GM10266 (cell line): ENCODE measurements at regions not wholly inside any gene's neighbourhood (a gene's known extent, or its start where the extent isn't known, plus 50 kb on each side); places are given as distances from the start of the nearest gene placed in this dataset.

ENCODE experiments used
- DNase-seq: peaks from one replicate; pipeline ENCODE4 v3.0.0; 2012; ENCODE audit errors: extremely low spot score
- TF ChIP-seq, protein P1 (sequence below): IDR thresholded peaks from 2 replicates; pipeline ENCODE4 v1.5.1; 2012; ENCODE audit warnings: mild to moderate bottlenecking, low read depth; ENCODE audit not compliant: control insufficient read depth, insufficient read depth; ENCODE audit errors: missing control alignments

DNA sequence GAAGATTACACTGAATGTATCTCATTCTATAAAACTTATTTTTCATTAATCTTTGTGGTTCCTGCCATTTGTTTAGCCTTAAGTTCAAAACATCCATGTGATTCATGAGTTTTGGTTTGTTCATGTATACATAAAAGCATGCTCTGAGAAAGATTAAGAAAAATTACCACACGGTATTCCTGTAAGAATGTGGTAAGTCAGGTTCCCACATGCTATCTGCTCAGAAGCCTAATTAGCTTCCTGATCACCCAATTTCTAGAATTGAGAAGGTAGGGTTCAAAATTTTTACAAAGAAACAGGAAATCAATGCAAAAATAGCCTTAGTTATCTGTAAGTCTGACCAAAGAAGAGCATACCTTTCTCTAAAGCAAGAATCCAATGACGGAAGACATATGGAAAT is 241.6 kb upstream of the VRK2 start:
- no peak for DNase-seq
- TF ChIP-seq, protein P1, sequence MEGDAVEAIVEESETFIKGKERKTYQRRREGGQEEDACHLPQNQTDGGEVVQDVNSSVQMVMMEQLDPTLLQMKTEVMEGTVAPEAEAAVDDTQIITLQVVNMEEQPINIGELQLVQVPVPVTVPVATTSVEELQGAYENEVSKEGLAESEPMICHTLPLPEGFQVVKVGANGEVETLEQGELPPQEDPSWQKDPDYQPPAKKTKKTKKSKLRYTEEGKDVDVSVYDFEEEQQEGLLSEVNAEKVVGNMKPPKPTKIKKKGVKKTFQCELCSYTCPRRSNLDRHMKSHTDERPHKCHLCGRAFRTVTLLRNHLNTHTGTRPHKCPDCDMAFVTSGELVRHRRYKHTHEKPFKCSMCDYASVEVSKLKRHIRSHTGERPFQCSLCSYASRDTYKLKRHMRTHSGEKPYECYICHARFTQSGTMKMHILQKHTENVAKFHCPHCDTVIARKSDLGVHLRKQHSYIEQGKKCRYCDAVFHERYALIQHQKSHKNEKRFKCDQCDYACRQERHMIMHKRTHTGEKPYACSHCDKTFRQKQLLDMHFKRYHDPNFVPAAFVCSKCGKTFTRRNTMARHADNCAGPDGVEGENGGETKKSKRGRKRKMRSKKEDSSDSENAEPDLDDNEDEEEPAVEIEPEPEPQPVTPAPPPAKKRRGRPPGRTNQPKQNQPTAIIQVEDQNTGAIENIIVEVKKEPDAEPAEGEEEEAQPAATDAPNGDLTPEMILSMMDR = no peak

DNA sequence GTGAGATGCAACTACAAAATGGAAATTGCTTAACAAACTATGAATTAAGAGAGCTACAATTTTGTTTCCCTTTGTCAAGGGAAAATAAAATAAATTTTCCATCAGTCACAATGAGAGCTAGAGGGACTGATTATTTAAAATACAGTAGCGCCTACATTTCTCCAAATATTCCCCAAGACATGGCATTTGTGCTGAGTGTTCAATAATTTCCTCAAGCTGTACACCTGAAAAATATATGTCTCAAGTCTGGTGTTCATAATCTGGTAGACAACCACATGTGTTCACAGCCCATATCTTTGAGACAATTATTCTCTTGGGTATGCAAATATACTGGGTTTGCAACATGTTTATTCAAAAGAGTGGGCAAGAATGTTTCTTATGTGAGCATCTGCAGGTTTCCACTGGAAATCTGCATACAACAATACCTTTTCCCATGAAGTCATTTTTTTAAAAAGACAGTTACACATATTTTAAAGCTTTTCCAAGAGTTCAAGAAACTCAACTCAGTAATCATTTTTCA is 240.1 kb upstream of the VRK2 start:
- DNase-seq = no peak
- TF ChIP-seq, protein P1 = no peak

DNA sequence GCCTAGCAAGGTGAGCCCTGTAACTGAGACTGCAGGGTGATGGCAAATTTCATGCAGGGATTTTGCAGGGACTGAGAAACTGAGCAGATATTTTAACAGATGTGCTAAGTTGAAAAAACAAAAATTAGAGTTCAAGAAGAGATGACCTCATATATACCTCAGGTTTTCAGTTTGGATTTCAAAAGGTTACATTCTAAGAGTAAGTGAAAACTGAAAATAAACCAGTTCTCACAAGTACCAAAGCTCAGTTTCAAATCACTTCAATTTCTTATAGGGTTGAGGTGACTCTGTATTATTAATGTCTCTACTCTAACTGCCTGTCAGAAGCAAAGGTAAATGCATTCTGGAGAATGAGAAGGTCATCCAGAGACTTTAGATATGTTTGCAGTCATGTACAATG is 237.4 kb upstream of the VRK2 start:
- TF ChIP-seq, protein P1 = no peak
- DNase-seq = peak; percentile 18

DNA sequence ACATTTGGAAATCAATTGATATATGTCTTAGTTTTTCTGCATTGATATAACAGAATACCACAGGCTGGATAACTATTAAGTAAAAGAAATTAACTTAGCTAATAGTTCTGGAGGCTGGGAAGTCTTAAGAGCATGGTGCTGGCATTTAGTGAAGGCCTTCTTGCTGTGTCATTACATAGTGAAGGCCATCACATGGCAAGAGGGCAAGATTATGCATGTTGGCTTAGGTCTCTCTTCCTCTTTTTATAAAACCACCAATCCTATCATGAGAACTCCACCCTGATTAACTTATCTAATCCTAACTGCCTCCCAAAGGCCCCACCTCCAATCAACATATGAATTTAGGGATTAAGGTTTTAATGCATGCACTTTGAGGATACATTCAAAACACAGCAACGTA is 225.5 kb upstream of the VRK2 start:
- TF ChIP-seq, protein P1 = no peak

DNA sequence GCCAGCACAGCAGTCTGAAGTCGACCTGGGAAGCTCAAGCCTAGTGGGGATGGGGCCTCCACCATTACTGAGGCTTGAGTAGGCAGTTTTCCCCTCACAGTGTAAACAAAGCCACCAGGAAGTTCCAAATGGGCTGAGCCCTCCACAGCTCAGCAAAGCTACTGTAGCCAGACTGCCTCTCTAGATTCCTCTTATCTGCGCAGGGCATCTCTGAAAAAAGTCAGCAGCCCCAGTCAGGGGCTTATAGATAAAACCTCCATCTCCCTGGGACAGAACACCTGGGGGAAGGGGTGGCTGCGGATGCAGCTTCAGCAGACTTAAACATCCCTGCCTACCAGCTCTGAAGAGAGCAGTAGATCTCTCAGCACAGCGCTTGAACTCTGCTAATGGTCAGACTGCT is 218.4 kb upstream of the VRK2 start:
- DNase-seq = no peak

More for the DNA sequence above, 225.5 kb upstream of the VRK2 start:
- no peak for DNase-seq

DNA sequence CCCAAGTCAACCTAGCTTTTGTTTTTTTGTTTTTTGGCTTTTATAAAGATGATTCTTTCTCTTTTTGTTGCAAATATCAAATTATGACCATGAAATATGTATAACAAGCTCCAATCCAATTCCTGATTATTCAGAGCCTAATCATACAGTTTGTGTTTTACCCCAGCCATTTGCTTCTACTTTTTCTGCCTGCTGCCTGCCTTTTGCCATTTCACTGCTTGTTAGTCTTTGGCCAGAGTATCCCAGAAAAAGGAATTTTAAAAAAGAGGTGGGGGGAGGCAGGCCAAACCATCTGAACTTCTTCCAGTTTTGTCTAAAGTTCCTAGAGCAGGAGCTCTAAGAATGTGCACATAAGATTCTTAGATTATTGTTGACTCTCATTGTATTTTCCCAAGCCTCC is 211.9 kb upstream of the VRK2 start:
- no peak for DNase-seq
- TF ChIP-seq, protein P1 = no peak

More for the DNA sequence above, 218.4 kb upstream of the VRK2 start:
- TF ChIP-seq, protein P1 = no peak

DNA sequence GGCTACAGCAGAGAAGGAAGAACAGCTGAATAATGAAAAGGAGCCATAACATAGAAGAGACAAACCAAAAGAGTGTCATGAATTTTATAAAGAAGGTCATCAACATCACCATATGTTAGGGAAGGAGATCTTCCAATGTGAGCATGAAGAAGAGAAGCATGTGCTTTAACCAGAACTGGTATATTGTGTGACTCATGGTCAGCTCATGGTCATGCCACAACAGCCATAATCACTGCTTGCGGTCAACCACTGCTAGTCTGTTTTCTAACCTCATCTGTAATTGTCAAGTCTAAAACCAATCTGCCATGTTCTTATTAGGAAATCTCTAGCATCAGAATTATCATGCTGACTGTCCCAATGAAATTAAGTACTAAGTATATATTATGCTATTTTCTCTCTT is 204.1 kb upstream of the VRK2 start:
- TF ChIP-seq, protein P1 = no peak
- DNase-seq = no peak
